LoVo (cell line): ENCODE measurements at regions not wholly inside any gene's neighbourhood (a gene's known extent, or its start where the extent isn't known, plus 50 kb on each side); places are given as distances from the start of the nearest gene placed in this dataset.

ENCODE experiments used
- DNase-seq: peaks from one replicate; pipeline ENCODE4 v3.0.0-alpha.2; 2016; ENCODE audit warnings: low spot score

DNA sequence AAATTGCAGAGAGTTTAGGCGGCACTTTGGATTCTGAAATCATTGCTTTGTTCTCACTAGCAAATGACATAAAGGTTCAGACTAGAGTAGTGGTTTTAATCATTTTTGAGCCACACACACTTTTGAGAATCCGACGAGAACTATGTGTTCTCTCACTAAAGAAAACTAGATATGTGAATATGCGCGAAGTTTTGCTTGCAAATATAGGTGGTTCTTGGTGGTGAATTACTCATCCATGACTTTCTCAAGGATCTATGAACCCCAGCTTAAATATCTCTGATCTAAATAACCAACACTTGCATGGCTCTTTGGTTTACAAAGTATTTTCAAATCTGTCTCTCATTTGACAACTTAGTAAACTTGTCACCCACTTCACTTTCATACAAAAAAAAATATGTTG, 54.8 kb downstream of the NOG start:
- DNase-seq = no peak

GRCh38 chr17:56648806-56649205, 55.3 kb downstream of the NOG start:
- no peak for DNase-seq

GRCh38 chr17:56652628-56653027, 59.1 kb downstream of the NOG start:
- no peak for DNase-seq

DNA sequence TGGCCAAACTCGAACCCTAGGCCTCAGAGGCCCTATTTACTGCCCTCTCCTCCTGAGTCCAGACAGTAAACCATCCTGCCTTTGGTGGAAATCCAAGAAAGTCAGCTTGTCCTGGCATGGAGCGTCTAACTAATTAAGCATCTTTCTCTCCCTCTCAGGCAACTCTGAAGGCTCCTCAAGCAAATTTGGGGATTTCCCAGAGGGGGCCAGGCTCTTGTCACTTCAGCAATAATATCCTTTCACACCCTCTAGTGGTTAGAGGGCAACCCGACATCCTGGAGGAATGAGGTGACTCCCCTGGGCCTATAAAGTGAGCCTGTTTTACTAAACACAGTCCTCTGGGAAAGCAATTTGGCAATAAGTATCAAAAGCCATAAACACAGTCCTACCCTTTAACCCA, 60.4 kb downstream of the NOG start:
- no peak for DNase-seq

- DNase-seq = no peak
These were observed 63.3 kb downstream of the NOG start for GRCh38 chr17:56656701-56657327.

- no peak for DNase-seq
These were observed 65.1 kb downstream of the NOG start for GRCh38 chr17:56658648-56659047.

- DNase-seq = no peak
These were observed 66.1 kb downstream of the NOG start for GRCh38 chr17:56659622-56660021.

DNA sequence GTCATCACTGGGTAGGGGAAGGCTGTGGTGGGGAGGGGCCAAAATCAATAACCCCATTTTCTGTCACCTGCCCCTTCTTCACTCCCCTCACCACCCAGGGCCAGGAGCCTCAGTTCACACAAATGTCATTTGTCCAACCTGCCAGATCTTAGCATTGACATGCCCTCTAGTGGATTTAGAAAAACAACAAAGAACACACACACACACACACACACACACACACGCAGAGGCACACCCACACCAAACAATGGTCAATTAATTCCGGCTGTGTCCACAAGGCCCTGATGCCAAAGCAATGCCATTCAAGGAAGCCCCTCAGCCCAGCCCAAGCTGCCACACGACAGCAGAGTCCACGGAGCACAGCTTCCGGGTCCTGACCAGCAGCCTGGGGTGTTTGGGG, 68.4 kb downstream of the NOG start:
- no peak for DNase-seq

- no peak for DNase-seq
These were observed 72.4 kb downstream of the NOG start for GRCh38 chr17:56665864-56666263.

DNA sequence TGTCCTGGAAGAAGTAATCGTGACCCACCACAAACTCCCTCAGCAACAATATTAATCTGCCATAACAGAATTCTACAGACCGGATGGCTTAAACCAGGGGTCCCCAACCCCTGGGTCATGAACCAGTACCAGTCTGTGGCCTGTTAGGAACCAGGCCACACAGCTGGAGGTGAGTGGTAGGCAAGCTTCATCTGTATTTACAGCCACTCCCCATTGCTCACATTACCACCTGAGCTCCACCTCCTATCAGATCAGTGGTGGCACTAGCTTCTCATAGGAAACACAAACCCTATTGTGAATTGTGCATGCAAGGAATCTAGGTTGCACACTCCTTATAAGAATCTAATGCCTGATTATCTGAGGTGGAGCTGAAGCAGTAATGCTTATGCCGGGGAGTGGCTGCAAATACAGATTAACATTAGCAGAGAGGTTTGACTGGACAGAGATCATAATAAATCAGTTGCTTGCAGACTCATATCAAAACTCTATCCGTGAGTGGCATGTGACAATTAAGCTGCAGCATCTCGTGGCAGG, 74.5 kb downstream of the NOG start:
- no peak for DNase-seq

GRCh38 chr17:56672195-56672594, 78.7 kb downstream of the NOG start:
- no peak for DNase-seq

- DNase-seq = no peak
These were observed 81.0 kb downstream of the NOG start for GRCh38 chr17:56674401-56674925.

GRCh38 chr17:56675876-56676660, 82.6 kb downstream of the NOG start:
- no peak for DNase-seq

GRCh38 chr17:56676810-56677209, 83.3 kb downstream of the NOG start:
- no peak for DNase-seq

- DNase-seq = no peak
These were observed 85.0 kb downstream of the NOG start for GRCh38 chr17:56678249-56679114.

DNA sequence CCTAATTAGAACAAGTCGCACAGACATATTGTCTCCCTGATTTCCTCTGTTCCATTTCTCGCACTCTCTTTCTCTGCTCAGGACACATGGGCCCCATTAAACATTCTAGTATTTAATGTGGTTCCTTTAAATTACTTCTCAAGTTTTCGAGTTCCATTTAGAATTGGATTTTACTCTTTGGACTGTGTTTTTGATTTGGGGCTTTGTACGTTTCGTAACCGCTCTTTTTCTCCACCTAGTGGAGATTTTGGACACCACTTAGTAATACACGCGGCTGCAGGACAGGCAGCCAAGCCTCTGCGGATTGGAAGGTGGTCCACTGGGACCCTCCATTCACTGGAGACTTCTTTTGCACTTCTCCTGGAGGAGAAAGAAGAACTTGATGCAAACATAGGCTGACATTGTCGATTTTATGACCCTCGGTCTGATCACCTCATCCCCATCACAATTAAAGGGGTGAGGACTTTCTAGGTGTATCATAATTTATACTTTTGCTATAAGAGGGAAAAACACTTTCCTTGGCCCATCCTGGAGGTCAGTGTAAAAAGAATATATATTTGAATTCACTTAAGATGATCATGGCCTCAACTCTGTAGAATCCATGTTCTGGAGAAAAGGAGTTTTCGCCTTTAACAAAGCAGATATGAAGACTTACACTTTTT, 85.7 kb downstream of the NOG start:
- no peak for DNase-seq

DNA sequence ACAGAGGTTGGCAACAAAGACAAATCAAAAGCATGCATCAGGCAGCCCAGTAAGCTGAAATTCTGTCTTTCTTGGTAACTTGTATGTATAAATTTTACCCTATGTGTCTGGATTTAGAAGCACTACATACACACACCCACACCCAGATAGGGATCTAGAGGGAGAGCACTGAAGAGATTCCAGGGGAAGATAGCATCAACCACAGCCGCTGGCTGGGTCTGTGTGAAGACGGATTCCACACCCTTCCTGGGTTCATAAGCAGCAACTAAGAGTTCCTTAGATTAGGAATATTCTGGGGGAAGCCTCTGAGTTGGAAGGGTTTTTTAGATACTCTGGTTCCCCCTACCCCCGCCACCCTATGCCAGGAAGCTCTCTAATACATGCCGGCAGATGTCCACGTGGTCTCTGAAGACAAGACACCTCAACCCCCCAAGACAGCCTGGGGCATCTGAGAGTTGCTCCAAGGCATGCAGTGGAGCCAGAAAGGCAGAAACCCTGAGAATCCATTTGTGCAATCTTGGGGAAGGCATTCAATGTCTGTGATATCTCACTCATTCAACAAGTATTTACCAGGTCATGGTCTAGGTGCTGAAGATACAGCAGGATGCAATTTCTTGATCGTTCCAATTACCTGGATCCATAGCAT, 86.4 kb downstream of the NOG start:
- DNase-seq = no peak

DNA sequence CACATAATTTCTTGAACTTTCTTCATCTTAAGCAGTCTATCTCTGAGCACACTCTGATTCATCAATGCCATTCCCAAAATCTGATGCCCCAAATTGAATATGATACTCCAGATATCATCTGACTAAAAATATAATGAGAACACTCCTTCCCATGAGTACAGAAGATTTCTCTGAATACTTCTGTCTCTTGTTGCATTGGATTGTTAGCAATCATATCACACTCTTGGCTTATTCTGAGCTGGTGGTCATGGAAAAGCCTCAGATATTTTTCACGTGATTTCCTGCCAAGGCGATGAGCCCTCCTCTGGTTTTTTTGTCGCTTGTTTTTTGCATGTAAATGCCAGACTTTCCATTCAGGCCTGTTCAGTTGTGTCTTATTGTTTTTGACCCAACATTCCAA, 87.2 kb downstream of the NOG start:
- DNase-seq = no peak

DNA sequence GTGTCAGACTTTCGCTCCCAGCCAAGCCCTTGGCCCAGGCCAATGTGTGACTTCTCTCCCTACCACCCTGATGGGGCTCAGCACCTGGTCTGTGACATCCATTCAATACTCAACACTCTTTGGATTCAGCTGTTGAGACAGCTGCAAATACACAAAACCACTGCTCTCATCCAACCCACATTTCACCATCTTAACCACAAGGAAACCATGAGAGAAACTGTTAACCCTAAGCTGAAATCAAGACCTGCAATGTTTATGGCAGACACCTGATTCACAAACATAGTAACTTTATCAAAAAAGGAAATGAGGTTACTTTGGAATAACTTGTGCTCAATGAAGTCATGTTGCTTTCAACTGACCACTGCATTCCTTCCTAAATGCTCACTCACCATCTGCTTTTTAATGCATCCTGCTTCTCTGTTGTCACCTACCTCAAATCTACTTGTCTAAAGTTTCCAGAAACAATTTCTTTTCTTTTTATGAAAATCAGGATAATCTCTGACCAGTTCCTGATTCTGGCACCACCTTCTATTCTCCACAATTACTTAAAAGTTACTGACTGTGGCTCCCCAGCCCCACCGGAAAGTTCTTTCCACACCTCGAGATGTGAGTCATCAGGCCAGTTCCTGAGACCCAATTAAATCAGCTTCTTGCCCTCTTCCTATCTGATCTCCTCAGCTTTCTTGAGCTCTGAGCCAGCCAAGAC, 88.2 kb downstream of the NOG start:
- peak; percentile 33 for DNase-seq

- no peak for DNase-seq
These were observed 94.7 kb downstream of the NOG start for GRCh38 chr17:56688151-56688550.
